Activated CD8-positive, alpha-beta memory T cell treated with anti-CD3 and anti-CD28 coated beads, Interleukin-2, amount 10 ng/mL, durations not matched to agents 7 days and 5 days (primary cell): ENCODE measurements at regions not wholly inside any gene's neighbourhood (a gene's known extent, or its start where the extent isn't known, plus 50 kb on each side); places are given as distances from the start of the nearest gene placed in this dataset.

Source experiments
- ATAC-seq: fragments of 150-1000 bp; cut with Tn5 transposase; one replicate; pipeline ENCODE4 v1.10.0; 2021; ENCODE audit warnings: moderate library complexity
- CTCF ChIA-PET: fragments of 350-600 bp; sonication (Branson Sonifier 250); formaldehyde crosslinking; loops from one replicate; lab custom pipeline; 2021; ENCODE audit warnings: antibody characterized with exemption; lab: Charles Lee
- DNase-seq: peaks from one replicate; pipeline ENCODE4 v3.0.0-alpha.2; 2020
- H3K27ac Mint-ChIP-seq: one replicate; pipeline ENCODE4 v1.8.0; 2021; ENCODE audit warnings: mild to moderate bottlenecking, mixed read lengths
- H3K27me3 Mint-ChIP-seq: one replicate; pipeline ENCODE4 v1.8.0; 2021; ENCODE audit warnings: mixed read lengths
- H3K36me3 Mint-ChIP-seq: one replicate; pipeline ENCODE4 v1.8.0; 2021; ENCODE audit warnings: mild to moderate bottlenecking, mixed read lengths
- H3K4me1 Mint-ChIP-seq: one replicate; pipeline ENCODE4 v1.8.0; 2021; ENCODE audit warnings: mixed read lengths
- H3K4me3 Mint-ChIP-seq: one replicate; pipeline ENCODE4 v1.8.0; 2021; ENCODE audit warnings: mild to moderate bottlenecking, moderate library complexity, mixed read lengths
- H3K9me3 Mint-ChIP-seq: one replicate; pipeline ENCODE4 v1.8.0; 2022; ENCODE audit warnings: low read depth, mixed read lengths

DNA sequence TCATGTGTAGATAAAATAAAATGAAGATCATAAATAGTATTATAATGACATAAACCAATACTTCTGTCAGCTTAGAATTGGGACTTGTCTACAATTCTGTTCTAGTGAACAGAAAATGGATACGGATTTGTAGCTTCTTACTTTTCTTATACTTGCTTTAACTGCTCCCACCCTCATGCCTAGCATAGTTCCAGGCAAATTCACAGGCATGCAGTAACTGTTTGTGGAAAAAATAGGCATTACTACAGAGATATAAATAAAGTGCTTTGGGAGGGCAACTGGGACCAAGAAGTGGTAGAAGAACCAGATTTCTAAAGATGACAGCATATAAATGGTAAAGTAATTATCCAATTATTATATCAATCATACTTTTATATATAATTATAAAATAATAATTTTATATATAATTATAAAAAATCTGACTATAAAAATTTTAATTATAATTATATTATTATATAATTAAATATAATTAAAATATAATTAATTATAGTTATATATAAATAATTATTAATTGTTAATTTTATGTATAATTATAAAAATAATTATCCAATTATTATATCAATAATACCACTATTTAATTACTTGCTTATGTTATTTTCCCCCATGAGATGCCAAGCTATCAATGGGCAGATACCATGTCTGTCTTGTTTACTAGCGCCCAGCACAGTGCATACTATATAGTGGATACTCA is 144.1 kb downstream of the NOC3L start:
- DNase-seq (no peak), ATAC-seq (no peak)
- Mint-ChIP-seq H3K9me3 (no peaks in the 10 kb centered on the region), H3K4me3 (no peak overlapping the region), H3K36me3 (no peaks in the 10 kb centered on the region), H3K27ac (no peak overlapping the region), H3K4me1 (no peaks in the 10 kb centered on the region), H3K27me3 (peaks cover 4% of the 10 kb centered on the region)
- CTCF ChIA-PET = no interaction called here

GRCh38 chr10:94219829-94220228 is 142.9 kb downstream of the NOC3L start:
- H3K4me3 Mint-ChIP-seq = no peak overlapping the region
- CTCF ChIA-PET = no interaction called here
- no peaks in the 10 kb centered on the region for H3K27me3 Mint-ChIP-seq
- no peak overlapping the region for H3K27ac Mint-ChIP-seq
- H3K4me1 Mint-ChIP-seq = no peaks in the 10 kb centered on the region
- ATAC-seq (no peak), DNase-seq (no peak)
- no peaks in the 10 kb centered on the region for H3K36me3 Mint-ChIP-seq
- no peaks in the 10 kb centered on the region for H3K9me3 Mint-ChIP-seq

GRCh38 chr10:94220717-94221116 is 142.0 kb downstream of the NOC3L start:
- CTCF ChIA-PET = no interaction called here
- no peaks in the 10 kb centered on the region for H3K4me1 Mint-ChIP-seq
- H3K27ac Mint-ChIP-seq = no peak overlapping the region
- no peaks in the 10 kb centered on the region for H3K27me3 Mint-ChIP-seq
- H3K36me3 Mint-ChIP-seq = no peaks in the 10 kb centered on the region
- DNase-seq (no peak), ATAC-seq (no peak)
- no peaks in the 10 kb centered on the region for H3K9me3 Mint-ChIP-seq
- no peak overlapping the region for H3K4me3 Mint-ChIP-seq

GRCh38 chr10:94223702-94224370 is 138.9 kb downstream of the NOC3L start:
- Mint-ChIP-seq H3K9me3 (no peaks in the 10 kb centered on the region), H3K27ac (no peak overlapping the region), H3K4me3 (no peak overlapping the region), H3K36me3 (no peaks in the 10 kb centered on the region), H3K27me3 (no peaks in the 10 kb centered on the region), H3K4me1 (no peaks in the 10 kb centered on the region)
- ATAC-seq (no peak), DNase-seq (no peak)
- CTCF ChIA-PET = no interaction called here

GRCh38 chr10:94224656-94225055 is 138.1 kb downstream of the NOC3L start:
- H3K36me3 Mint-ChIP-seq = no peaks in the 10 kb centered on the region
- H3K27ac Mint-ChIP-seq = no peak overlapping the region
- ATAC-seq = no peak
- CTCF ChIA-PET = no interaction called here
- no peak for DNase-seq
- no peaks in the 10 kb centered on the region for H3K9me3 Mint-ChIP-seq
- H3K27me3 Mint-ChIP-seq = no peaks in the 10 kb centered on the region
- no peaks in the 10 kb centered on the region for H3K4me1 Mint-ChIP-seq
- no peak overlapping the region for H3K4me3 Mint-ChIP-seq

DNA sequence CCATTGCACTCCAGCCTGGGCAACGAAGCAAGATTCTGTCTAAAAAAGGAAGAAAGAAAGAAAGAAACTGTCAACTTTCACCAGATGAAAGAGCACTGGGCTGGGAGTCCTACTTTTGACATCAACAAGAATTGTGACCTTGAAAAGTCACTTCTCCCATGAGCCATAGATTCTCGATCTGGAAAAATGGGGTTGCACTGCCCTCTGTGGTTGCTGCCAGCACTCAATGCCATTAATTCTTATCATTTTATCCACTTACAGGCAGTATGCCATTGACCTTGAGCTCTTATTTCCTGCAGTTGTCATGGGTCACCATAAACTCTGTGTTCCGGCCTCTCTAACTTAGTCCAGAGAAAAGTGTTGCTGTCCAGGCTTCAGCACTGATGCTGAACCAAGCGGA is 137.2 kb downstream of the NOC3L start:
- ATAC-seq = no peak
- CTCF ChIA-PET = no interaction called here
- DNase-seq = no peak

DNA sequence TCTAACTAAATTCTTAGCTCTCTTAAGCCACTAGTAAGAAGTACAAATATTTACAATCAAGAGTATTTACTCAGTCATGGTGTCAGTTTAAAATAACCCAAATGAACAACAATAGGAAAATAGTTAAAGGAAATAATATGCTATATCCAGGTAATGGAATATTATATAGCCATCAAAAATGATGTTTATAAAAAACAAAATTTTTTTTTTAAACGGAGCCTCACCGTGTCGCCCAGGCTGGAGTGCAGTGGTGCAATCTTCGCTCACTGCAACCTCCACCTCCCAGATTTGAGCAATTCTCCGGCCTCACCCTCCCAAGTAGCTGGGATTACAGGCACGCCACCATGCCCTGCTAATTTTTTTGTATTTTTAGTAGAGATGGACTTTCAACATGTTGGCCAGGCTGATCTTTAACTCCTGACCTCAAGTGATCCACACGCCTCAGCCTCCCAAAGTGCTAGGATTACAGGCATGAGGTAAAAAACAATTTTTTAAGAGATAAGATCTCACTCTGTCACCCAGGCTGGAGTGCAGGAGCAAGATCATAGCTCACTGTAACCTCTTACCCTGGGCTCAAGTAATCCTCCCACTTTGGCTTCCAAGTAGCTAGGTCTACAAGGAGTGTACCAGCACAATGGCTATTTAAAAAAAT is 132.5 kb downstream of the NOC3L start:
- CTCF ChIA-PET = no interaction called here
- H3K27me3 Mint-ChIP-seq = peaks cover 4% of the 10 kb centered on the region
- no peak overlapping the region for H3K4me3 Mint-ChIP-seq
- H3K36me3 Mint-ChIP-seq = no peaks in the 10 kb centered on the region
- no peaks in the 10 kb centered on the region for H3K9me3 Mint-ChIP-seq
- no peak for ATAC-seq
- H3K27ac Mint-ChIP-seq = no peak overlapping the region
- no peaks in the 10 kb centered on the region for H3K4me1 Mint-ChIP-seq
- DNase-seq = no peak

More for the DNA sequence above, 137.2 kb downstream of the NOC3L start:
- H3K9me3 Mint-ChIP-seq = no peaks in the 10 kb centered on the region
- H3K27me3 Mint-ChIP-seq = no peaks in the 10 kb centered on the region
- no peaks in the 10 kb centered on the region for H3K36me3 Mint-ChIP-seq
- H3K27ac Mint-ChIP-seq = no peak overlapping the region
- no peaks in the 10 kb centered on the region for H3K4me1 Mint-ChIP-seq
- H3K4me3 Mint-ChIP-seq = no peak overlapping the region

DNA sequence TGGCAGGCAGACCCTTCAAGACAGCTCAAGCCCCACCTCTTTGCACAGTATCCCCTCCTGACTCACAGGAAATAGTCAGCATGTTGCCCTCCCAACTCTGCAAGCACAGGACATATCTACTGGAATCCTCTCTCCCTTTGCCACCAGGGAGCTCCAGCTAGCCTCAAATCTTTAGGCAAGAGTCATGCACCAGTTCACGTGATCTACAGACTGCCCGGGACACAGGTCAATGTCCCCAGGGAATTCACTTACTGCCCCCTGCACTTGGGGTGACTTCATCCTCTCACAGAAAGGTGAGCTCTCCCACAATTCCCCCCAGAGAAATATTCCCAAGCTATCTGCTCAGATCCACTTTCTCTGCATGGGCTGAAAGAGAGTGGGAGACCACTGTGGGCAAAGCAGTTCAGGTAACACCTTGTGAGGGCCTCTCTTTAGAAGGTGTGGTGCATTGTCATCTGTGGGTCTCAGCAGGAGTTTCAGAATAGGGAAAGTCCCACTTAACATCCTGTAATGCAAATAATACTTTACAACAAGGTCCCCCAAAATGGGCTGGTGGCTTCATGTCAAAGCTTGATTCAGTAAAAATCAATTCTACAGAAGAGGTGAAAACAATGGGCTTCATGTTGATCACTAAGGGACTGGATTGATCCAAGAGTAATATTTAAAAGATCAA is 129.9 kb downstream of the NOC3L start:
- Mint-ChIP-seq H3K4me3 (no peak overlapping the region), H3K27me3 (peaks cover 10% of the 10 kb centered on the region), H3K4me1 (no peaks in the 10 kb centered on the region), H3K36me3 (no peaks in the 10 kb centered on the region), H3K9me3 (no peaks in the 10 kb centered on the region), H3K27ac (no peak overlapping the region)
- ATAC-seq (no peak), DNase-seq (no peak)
- CTCF ChIA-PET = no interaction called here

DNA sequence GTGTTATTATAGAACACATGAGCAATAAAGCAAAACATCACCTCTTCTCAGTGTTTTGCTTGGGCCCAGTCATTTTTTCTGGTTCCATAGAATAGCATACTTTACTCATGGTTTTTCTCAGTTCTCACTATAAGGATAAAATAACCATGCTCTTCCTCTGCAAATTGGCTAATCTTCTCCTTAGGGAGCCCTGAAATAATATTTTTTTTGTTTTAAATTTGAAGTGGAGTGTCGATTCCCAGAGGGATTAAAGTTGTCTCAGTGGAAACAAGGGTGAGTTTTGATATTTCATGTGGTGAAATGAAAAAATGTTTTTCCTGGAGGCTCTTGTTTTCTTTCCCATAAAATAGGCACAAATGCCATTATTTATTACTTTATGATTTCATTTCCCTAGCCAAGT is 127.3 kb downstream of the NOC3L start:
- peaks cover 10% of the 10 kb centered on the region for H3K27me3 Mint-ChIP-seq
- no peak overlapping the region for H3K4me3 Mint-ChIP-seq
- H3K36me3 Mint-ChIP-seq = no peaks in the 10 kb centered on the region
- no peak overlapping the region for H3K27ac Mint-ChIP-seq
- no peak for DNase-seq
- H3K4me1 Mint-ChIP-seq = no peaks in the 10 kb centered on the region
- no peak for ATAC-seq
- H3K9me3 Mint-ChIP-seq = no peaks in the 10 kb centered on the region
- CTCF ChIA-PET = no interaction called here

- ATAC-seq = no peak
- no peak overlapping the region for H3K27ac Mint-ChIP-seq
- no peaks in the 10 kb centered on the region for H3K4me1 Mint-ChIP-seq
- no peaks in the 10 kb centered on the region for H3K36me3 Mint-ChIP-seq
- H3K27me3 Mint-ChIP-seq = peaks cover 14% of the 10 kb centered on the region
- no peak overlapping the region for H3K4me3 Mint-ChIP-seq
- DNase-seq = no peak
- H3K9me3 Mint-ChIP-seq = no peaks in the 10 kb centered on the region
- CTCF ChIA-PET = no interaction called here
Measured at GRCh38 chr10:94238006-94238617, 124.6 kb downstream of the NOC3L start.

DNA sequence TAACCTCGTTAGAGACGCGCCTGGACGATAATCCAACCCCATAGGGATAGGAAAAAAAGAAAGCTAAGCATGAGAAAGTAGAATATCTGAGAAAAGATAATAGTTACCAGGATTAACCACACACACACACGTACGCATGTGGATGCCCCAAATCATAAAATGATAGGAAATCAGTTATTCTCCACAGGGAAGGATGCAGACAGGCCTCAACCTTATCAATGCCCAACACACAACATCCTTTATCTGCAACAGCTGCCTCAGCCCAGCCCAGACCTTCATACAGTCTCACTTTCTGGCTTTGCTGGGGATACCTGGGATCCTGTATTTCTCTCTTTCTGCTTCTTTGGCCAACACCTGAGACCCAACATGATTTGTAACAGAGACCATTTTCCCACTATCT is 123.0 kb downstream of the NOC3L start:
- Mint-ChIP-seq H3K27ac (no peak overlapping the region), H3K27me3 (peaks cover 11% of the 10 kb centered on the region), H3K4me1 (no peaks in the 10 kb centered on the region), H3K4me3 (no peak overlapping the region), H3K9me3 (no peaks in the 10 kb centered on the region), H3K36me3 (no peaks in the 10 kb centered on the region)
- ATAC-seq (no peak), DNase-seq (no peak)
- CTCF ChIA-PET = interaction anchor here (1.1 to 1.5 kb wide), 2 partner anchors 12 to 204 kb away, joined by 3 read pairs; no protein-coding TSS in a partner anchor

- Mint-ChIP-seq H3K36me3 (no peaks in the 10 kb centered on the region), H3K27me3 (peaks cover 11% of the 10 kb centered on the region), H3K4me1 (no peaks in the 10 kb centered on the region), H3K4me3 (no peak overlapping the region), H3K27ac (no peak overlapping the region), H3K9me3 (no peaks in the 10 kb centered on the region)
- DNase-seq = no peak
- CTCF ChIA-PET = interaction anchor here (1.1 kb wide), 1 partner anchor 203 kb away, joined by 3 read pairs; no protein-coding TSS in a partner anchor
- no peak for ATAC-seq
Measured at GRCh38 chr10:94240491-94240890, 122.2 kb downstream of the NOC3L start.

- Mint-ChIP-seq H3K4me1 (no peaks in the 10 kb centered on the region), H3K27ac (no peak overlapping the region), H3K36me3 (no peaks in the 10 kb centered on the region), H3K4me3 (no peak overlapping the region), H3K9me3 (no peaks in the 10 kb centered on the region), H3K27me3 (peaks cover 11% of the 10 kb centered on the region)
- ATAC-seq (no peak), DNase-seq (no peak)
- CTCF ChIA-PET = interaction anchor here (1.1 kb wide), 1 partner anchor 203 kb away, joined by 3 read pairs; no protein-coding TSS in a partner anchor
Measured at GRCh38 chr10:94240901-94241300, 121.8 kb downstream of the NOC3L start.
